Gastrocnemius medialis (tissue), 4 donors: ENCODE measurements at regions not wholly inside any gene's neighbourhood (a gene's known extent, or its start where the extent isn't known, plus 50 kb on each side); places are given as distances from the start of the nearest gene placed in this dataset.

ENCODE experiments used
- POLR2A ChIP-seq, 2 donors: fragments of 450-650 bp; IDR thresholded peaks; one replicate each; pipeline ENCODE4 v1.6.1; 2017; ENCODE audit warnings: antibody characterized with exemption in 2 of 2, mild to moderate bottlenecking in 2 of 2, moderate library complexity in 2 of 2
- TF ChIP-seq, protein P1 (sequence below), 5 experiments: fragments of 450-650 bp in 3 of 5; fragments of 200-600 bp in 2 of 5; sonication (generic) in 2 of 5; IDR thresholded peaks in 4 of 5; conservative IDR thresholded peaks in 1 of 5; 1 replicate in 4 of 5; 2 replicates in 1 of 5; pipeline ENCODE4 v1.5.1; 2016 to 2019; ENCODE audit warnings: antibody characterized with exemption in 5 of 5, mild to moderate bottlenecking in 3 of 5, moderate library complexity in 3 of 5

DNA sequence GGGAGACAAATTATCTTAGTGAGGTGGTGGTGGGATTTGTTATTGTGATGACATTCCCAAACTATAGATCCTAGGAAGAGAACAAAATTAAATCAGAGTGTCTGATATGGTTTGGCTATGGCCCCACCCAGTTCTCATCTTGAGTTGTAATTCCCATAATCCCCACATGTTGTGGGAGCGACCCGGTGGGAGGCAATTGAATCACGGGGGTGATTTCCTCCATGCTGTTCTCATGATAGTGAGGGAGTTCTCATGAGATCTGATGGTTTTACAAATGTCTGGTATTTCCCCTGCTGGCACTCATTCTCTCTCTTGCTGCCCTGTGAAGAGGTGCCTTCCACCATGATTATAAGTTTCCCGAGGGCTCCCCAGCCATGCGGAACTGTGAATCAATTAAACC, 62.0 kb downstream of the RPL22L1 start:
- TF ChIP-seq, protein P1, sequence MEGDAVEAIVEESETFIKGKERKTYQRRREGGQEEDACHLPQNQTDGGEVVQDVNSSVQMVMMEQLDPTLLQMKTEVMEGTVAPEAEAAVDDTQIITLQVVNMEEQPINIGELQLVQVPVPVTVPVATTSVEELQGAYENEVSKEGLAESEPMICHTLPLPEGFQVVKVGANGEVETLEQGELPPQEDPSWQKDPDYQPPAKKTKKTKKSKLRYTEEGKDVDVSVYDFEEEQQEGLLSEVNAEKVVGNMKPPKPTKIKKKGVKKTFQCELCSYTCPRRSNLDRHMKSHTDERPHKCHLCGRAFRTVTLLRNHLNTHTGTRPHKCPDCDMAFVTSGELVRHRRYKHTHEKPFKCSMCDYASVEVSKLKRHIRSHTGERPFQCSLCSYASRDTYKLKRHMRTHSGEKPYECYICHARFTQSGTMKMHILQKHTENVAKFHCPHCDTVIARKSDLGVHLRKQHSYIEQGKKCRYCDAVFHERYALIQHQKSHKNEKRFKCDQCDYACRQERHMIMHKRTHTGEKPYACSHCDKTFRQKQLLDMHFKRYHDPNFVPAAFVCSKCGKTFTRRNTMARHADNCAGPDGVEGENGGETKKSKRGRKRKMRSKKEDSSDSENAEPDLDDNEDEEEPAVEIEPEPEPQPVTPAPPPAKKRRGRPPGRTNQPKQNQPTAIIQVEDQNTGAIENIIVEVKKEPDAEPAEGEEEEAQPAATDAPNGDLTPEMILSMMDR (IDR thresholded peaks at IDR 0.05 in 4 of 5, conservative IDR thresholded peaks at IDR 0.05 in 1 of 5): no peak
- no peak for TF ChIP-seq POLR2A (IDR thresholded peaks at IDR 0.05)
